ENCODE measurements at regions not wholly inside any gene's neighbourhood (a gene's known extent, or its start where the extent isn't known, plus 50 kb on each side); places are given as distances from the start of the nearest gene placed in this dataset.

- CTCF ChIA-PET: no interaction called here
These were observed 85.6 kb upstream of the LHCGR start for GRCh38 chr2:48841126-48841525.

GRCh38 chr2:48838029-48838428 lies 82.5 kb upstream of the LHCGR start:
- DNase-seq: no peak
- H3K4me3 Mint-ChIP-seq: no peak overlapping the region
- no peaks in the 10 kb centered on the region for H3K4me1 Mint-ChIP-seq
- H3K27me3 Mint-ChIP-seq: no peaks in the 10 kb centered on the region
- H3K9me3 Mint-ChIP-seq: peaks cover 3% of the 10 kb centered on the region
- POLR2A ChIA-PET: no interaction called here
- H3K27ac Mint-ChIP-seq: no peak overlapping the region
- H3K36me3 Mint-ChIP-seq (ENCODE audit: low read depth): no peaks in the 10 kb centered on the region
- CTCF ChIA-PET: no interaction called here

More at GRCh38 chr2:48841126-48841525, 85.6 kb upstream of the LHCGR start:
- H3K27me3 Mint-ChIP-seq: no peaks in the 10 kb centered on the region
- H3K36me3 Mint-ChIP-seq (ENCODE audit: low read depth): no peaks in the 10 kb centered on the region
- H3K4me1 Mint-ChIP-seq: no peaks in the 10 kb centered on the region
- no peak overlapping the region for H3K27ac Mint-ChIP-seq
- no peak overlapping the region for H3K4me3 Mint-ChIP-seq
- DNase-seq: no peak
- POLR2A ChIA-PET: no interaction called here
- no peaks in the 10 kb centered on the region for H3K9me3 Mint-ChIP-seq

- DNase-seq: no peak
- Mint-ChIP-seq H3K36me3 (ENCODE audit: low read depth) (no peaks in the 10 kb centered on the region), H3K9me3 (peaks cover 3% of the 10 kb centered on the region), H3K4me1 (no peaks in the 10 kb centered on the region), H3K27me3 (no peaks in the 10 kb centered on the region), H3K27ac (no peak overlapping the region), H3K4me3 (no peak overlapping the region)
- ChIA-PET CTCF (no interaction called here), POLR2A (no interaction called here)
These were observed 74.0 kb upstream of the LHCGR start for GRCh38 chr2:48829569-48829968.

- H3K4me1 Mint-ChIP-seq: no peaks in the 10 kb centered on the region
These were observed 73.5 kb upstream of the LHCGR start for GRCh38 chr2:48829036-48829435.

GRCh38 chr2:48826986-48827385 lies 71.5 kb upstream of the LHCGR start:
- Mint-ChIP-seq H3K36me3 (ENCODE audit: low read depth) (no peaks in the 10 kb centered on the region), H3K27me3 (no peaks in the 10 kb centered on the region), H3K9me3 (no peaks in the 10 kb centered on the region), H3K4me1 (no peaks in the 10 kb centered on the region), H3K4me3 (no peak overlapping the region), H3K27ac (no peak overlapping the region)
- ChIA-PET CTCF (no interaction called here), POLR2A (no interaction called here)
- no peak for DNase-seq

More at GRCh38 chr2:48829036-48829435, 73.5 kb upstream of the LHCGR start:
- no peaks in the 10 kb centered on the region for H3K9me3 Mint-ChIP-seq
- no peak for DNase-seq
- ChIA-PET CTCF (no interaction called here), POLR2A (no interaction called here)
- H3K27me3 Mint-ChIP-seq: no peaks in the 10 kb centered on the region
- no peaks in the 10 kb centered on the region for H3K36me3 Mint-ChIP-seq (ENCODE audit: low read depth)
- H3K27ac Mint-ChIP-seq: no peak overlapping the region
- no peak overlapping the region for H3K4me3 Mint-ChIP-seq

- H3K4me3 Mint-ChIP-seq: no peak overlapping the region
- H3K27ac Mint-ChIP-seq: no peak overlapping the region
- H3K36me3 Mint-ChIP-seq (ENCODE audit: low read depth): no peaks in the 10 kb centered on the region
- POLR2A ChIA-PET: no interaction called here
- H3K27me3 Mint-ChIP-seq: no peaks in the 10 kb centered on the region
- no peaks in the 10 kb centered on the region for H3K4me1 Mint-ChIP-seq
- CTCF ChIA-PET: no interaction called here
- DNase-seq: no peak
- no peaks in the 10 kb centered on the region for H3K9me3 Mint-ChIP-seq
These were observed 68.6 kb upstream of the LHCGR start for GRCh38 chr2:48824116-48824515.

GRCh38 chr2:48819206-48819735 lies 63.7 kb upstream of the LHCGR start:
- H3K4me1 Mint-ChIP-seq: no peaks in the 10 kb centered on the region
- no peaks in the 10 kb centered on the region for H3K36me3 Mint-ChIP-seq (ENCODE audit: low read depth)
- H3K27me3 Mint-ChIP-seq: no peaks in the 10 kb centered on the region
- no peak for DNase-seq
- ChIA-PET POLR2A (no interaction called here), CTCF (no interaction called here)
- no peak overlapping the region for H3K4me3 Mint-ChIP-seq
- H3K9me3 Mint-ChIP-seq: no peaks in the 10 kb centered on the region
- no peak overlapping the region for H3K27ac Mint-ChIP-seq

GRCh38 chr2:48817355-48817754 lies 61.8 kb upstream of the LHCGR start:
- Mint-ChIP-seq H3K9me3 (no peaks in the 10 kb centered on the region), H3K4me3 (no peak overlapping the region), H3K4me1 (no peaks in the 10 kb centered on the region), H3K27me3 (no peaks in the 10 kb centered on the region), H3K27ac (no peak overlapping the region), H3K36me3 (ENCODE audit: low read depth) (no peaks in the 10 kb centered on the region)
- ChIA-PET CTCF (no interaction called here), POLR2A (no interaction called here)
- DNase-seq: no peak

GRCh38 chr2:48812416-48812815 lies 56.9 kb upstream of the LHCGR start:
- no peak for DNase-seq
- POLR2A ChIA-PET: no interaction called here
- Mint-ChIP-seq H3K4me1 (no peaks in the 10 kb centered on the region), H3K9me3 (no peaks in the 10 kb centered on the region), H3K27me3 (no peaks in the 10 kb centered on the region), H3K36me3 (ENCODE audit: low read depth) (no peaks in the 10 kb centered on the region), H3K4me3 (no peak overlapping the region), H3K27ac (no peak overlapping the region)
- CTCF ChIA-PET: no interaction called here

GRCh38 chr2:48808311-48808710 lies 52.8 kb upstream of the LHCGR start:
- Mint-ChIP-seq H3K4me1 (no peaks in the 10 kb centered on the region), H3K36me3 (ENCODE audit: low read depth) (no peaks in the 10 kb centered on the region), H3K4me3 (no peak overlapping the region), H3K27me3 (no peaks in the 10 kb centered on the region), H3K27ac (no peak overlapping the region), H3K9me3 (no peaks in the 10 kb centered on the region)
- ChIA-PET CTCF (no interaction called here), POLR2A (no interaction called here)
- no peak for DNase-seq

All from activated CD4-positive, alpha-beta memory T cell treated with anti-CD3 and anti-CD28 coated beads, Interleukin-2, amount 10 ng/mL, durations not matched to agents 7 days and 5 days (primary cell).